Astrocyte (in vitro differentiated cells and primary cell): ENCODE measurements at regions not wholly inside any gene's neighbourhood (a gene's known extent, or its start where the extent isn't known, plus 50 kb on each side); places are given as distances from the start of the nearest gene placed in this dataset.

Source experiments
- EZH2 ChIP-seq: IDR thresholded peaks from 2 replicates; pipeline ENCODE4 v1.6.1; 2012; ENCODE audit warnings: mild to moderate bottlenecking, low read length, inconsistent platforms; ENCODE audit not compliant: insufficient read depth
- TF ChIP-seq, protein P1 (sequence below): IDR thresholded peaks from 2 replicates; pipeline ENCODE4 v1.5.1; 2011; ENCODE audit warnings: low read depth, mild to moderate bottlenecking, inconsistent platforms, low read length, moderate library complexity; ENCODE audit not compliant: insufficient read depth

DNA sequence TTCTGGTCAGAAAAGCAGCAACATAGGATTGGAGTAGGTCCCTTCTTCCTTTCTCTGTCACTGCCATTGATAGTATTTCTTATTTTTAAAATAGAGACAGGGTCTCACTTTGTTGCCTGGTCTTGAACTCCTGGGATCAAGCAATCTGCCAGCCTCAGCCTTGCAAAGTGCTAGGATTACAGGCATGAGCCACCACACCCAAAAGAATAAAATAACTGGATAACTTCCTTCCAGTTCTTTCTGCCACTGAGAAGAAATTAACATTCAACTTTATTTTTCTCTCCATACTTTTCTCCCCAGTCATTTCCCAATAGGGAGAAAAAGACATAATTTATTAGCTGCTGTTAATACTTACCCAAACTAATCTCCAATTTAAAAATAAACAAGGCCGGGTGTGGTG is 91.9 kb upstream of the MED13 start:
- TF ChIP-seq, protein P1, sequence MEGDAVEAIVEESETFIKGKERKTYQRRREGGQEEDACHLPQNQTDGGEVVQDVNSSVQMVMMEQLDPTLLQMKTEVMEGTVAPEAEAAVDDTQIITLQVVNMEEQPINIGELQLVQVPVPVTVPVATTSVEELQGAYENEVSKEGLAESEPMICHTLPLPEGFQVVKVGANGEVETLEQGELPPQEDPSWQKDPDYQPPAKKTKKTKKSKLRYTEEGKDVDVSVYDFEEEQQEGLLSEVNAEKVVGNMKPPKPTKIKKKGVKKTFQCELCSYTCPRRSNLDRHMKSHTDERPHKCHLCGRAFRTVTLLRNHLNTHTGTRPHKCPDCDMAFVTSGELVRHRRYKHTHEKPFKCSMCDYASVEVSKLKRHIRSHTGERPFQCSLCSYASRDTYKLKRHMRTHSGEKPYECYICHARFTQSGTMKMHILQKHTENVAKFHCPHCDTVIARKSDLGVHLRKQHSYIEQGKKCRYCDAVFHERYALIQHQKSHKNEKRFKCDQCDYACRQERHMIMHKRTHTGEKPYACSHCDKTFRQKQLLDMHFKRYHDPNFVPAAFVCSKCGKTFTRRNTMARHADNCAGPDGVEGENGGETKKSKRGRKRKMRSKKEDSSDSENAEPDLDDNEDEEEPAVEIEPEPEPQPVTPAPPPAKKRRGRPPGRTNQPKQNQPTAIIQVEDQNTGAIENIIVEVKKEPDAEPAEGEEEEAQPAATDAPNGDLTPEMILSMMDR = no peak
- TF ChIP-seq EZH2 = no peak
